ENCODE measurements at regions not wholly inside any gene's neighbourhood (a gene's known extent, or its start where the extent isn't known, plus 50 kb on each side); places are given as distances from the start of the nearest gene placed in this dataset.

- Histone ChIP-seq H2AFZ (ENCODE audit: low read length) (no peak overlapping the region), H3K27ac (ENCODE audit: low read depth, low read length) (no peak overlapping the region), H3K14ac (ENCODE audit: insufficient read length) (peak overlapping the region; percentile 50), H3K4me1 (replicated peaks in 1 of 4; ENCODE audit: control insufficient read depth in 3 of 4, insufficient read depth in 4 of 4, low read length in 3 of 4) (peaks cover 3 to 17% (median 10%) of the 10 kb centered on the region in 4 experiments), H2BK20ac (ENCODE audit: low read length) (peak overlapping the region; percentile 98), H4K91ac (replicated peaks; ENCODE audit: insufficient read length, low read length) (peak overlapping the region; percentile 87), H3K9ac (replicated peaks in 1 of 4; ENCODE audit: extremely low read depth in 1 of 4, low read depth in 3 of 4, low read length in 3 of 4) (no peak overlapping the region; a peak in 1 of 7 replicates), H3K18ac (ENCODE audit: extremely low read depth, low read length) (peak overlapping the region; percentile 49), H2BK15ac (ENCODE audit: low read length) (peak overlapping the region; percentile 22), H3K4ac (replicated peaks; ENCODE audit: insufficient read length, low read depth, low read length) (peak overlapping the region; percentile 99), H2BK5ac (ENCODE audit: low read depth, low read length) (peak overlapping the region; percentile 85), H2AK5ac (ENCODE audit: low read depth, low read length) (peak overlapping the region; percentile 100), H3K23ac (ENCODE audit: insufficient read length) (no peak overlapping the region), H3K4me3 (ENCODE audit: extremely low read depth in 1 of 4, insufficient read depth in 2 of 4, low read depth in 3 of 4, low read length in 4 of 4) (peak overlapping the region in 1 of 4 experiments; percentile 32; a peak in 2 of 8 replicates), H4K8ac (ENCODE audit: extremely low read depth, insufficient read depth, low read length) (no peak overlapping the region; the same call in 1 of the 2 replicates), H4K5ac (ENCODE audit: insufficient read length, low read depth, low read length) (peak overlapping the region; percentile 28), H3K56ac (replicated peaks; ENCODE audit: insufficient read length, low read depth, low read length) (no peak overlapping the region), H3K79me2 (ENCODE audit: control insufficient read depth in 1 of 2, insufficient read depth in 2 of 2, low read length in 2 of 2) (no peaks in the 10 kb centered on the region), H4K20me1 (replicated peaks in 1 of 2; ENCODE audit: control insufficient read depth in 1 of 2, insufficient read depth in 2 of 2, low read length in 2 of 2) (peaks cover 0 to 4% of the 10 kb centered on the region in 2 experiments), H2BK120ac (replicated peaks; ENCODE audit: low read depth, low read length) (peak overlapping the region; percentile 25), H3K4me2 (ENCODE audit: insufficient read depth in 1 of 2, low read depth in 2 of 2, low read length in 2 of 2) (peak overlapping the region; percentile 54 to 58), H3K79me1 (ENCODE audit: low read depth, low read length) (no peaks in the 10 kb centered on the region), H2BK12ac (ENCODE audit: low read depth, low read length) (peak overlapping the region; percentile 99; the same call in 1 of the 2 replicates), H3K36me3 (ENCODE audit: control insufficient read depth in 2 of 4, insufficient read depth in 4 of 4, low read length in 3 of 4) (no peaks in the 10 kb centered on the region), H3K27me3 (replicated peaks in 1 of 4; ENCODE audit: control insufficient read depth in 3 of 4, extremely low read depth in 1 of 4, insufficient read depth in 3 of 4, low read length in 3 of 4) (no peaks in the 10 kb centered on the region; a peak in 2 of 7 replicates), H3K9me3 (ENCODE audit: insufficient read depth in 2 of 2, low read depth in 1 of 2, low read length in 1 of 2) (peaks cover 16 to 18% of the 10 kb centered on the region in 2 experiments), H3K23me2 (ENCODE audit: low read depth, low read length) (peaks cover 3% of the 10 kb centered on the region)
- FAIRE-seq (no peak), DNase-seq (ENCODE audit: low read depth in 1 of 2, low spot score in 2 of 2) (no peak)
- ChIA-PET POLR2A (ENCODE audit: partially characterized antibody) (interaction anchor here (0.9 kb wide), 1 partner anchor 11 kb away, joined by 3 read pairs; no protein-coding TSS in a partner anchor), CTCF (ENCODE audit: partially characterized antibody) (no interaction called here)
- WGBS, 2 experiments (ENCODE audit: extremely low coverage in 1 of 2, insufficient coverage in 1 of 2, insufficient read length in 1 of 2, insufficient replicate concordance in 2 of 2, low coverage in 1 of 2, low lambda C conversion rate in 2 of 2, missing lambda C conversion rate in 1 of 2): 88% methylated on average over 19 of the region's 19 CpGs; no CpG with 5 or more reads in 1 of the 2 experiments
- TF ChIP-seq NRF1 (IDR thresholded peaks at IDR 0.05; ENCODE audit: low read depth, low read length) (no peak), KDM5A (IDR thresholded peaks at IDR 0.05; ENCODE audit: low read length) (no peak), CBX8 (IDR thresholded peaks at IDR 0.05; ENCODE audit: borderline replicate concordance, low read depth, low read length) (no peak), EP300 (IDR thresholded peaks at IDR 0.05; ENCODE audit: borderline replicate concordance in 1 of 2, low read depth in 2 of 2, low read length in 2 of 2) (no peak), SRF (IDR thresholded peaks at IDR 0.05; ENCODE audit: low read depth, low read length) (no peak), BCL11A (IDR thresholded peaks at IDR 0.05; ENCODE audit: low read depth in 2 of 2, low read length in 2 of 2) (no peak), TCF12 (IDR thresholded peaks at IDR 0.05; ENCODE audit: low read depth, low read length) (no peak), HDAC2 (IDR thresholded peaks at IDR 0.05; ENCODE audit: borderline replicate concordance in 1 of 2, low read depth in 2 of 2, low read length in 2 of 2) (no peak), GABPA (IDR thresholded peaks at IDR 0.05; ENCODE audit: borderline replicate concordance, insufficient read depth, low read length) (no peak), JUN (IDR thresholded peaks at IDR 0.05; ENCODE audit: low read depth, low read length) (no peak)
Observed at GRCh38 chr2:242064364-242065250, 195.1 kb downstream of the RTP5 start.

Measured in H1 (cell line).